Pons (tissue), 1 donor: ENCODE measurements at regions not wholly inside any gene's neighbourhood (a gene's known extent, or its start where the extent isn't known, plus 50 kb on each side); places are given as distances from the start of the nearest gene placed in this dataset.
"Not testable (repeated sequence)": the region's sequence is repeated elsewhere in the genome, so short reads cannot be mapped to it uniquely, and the experiment has no call there.

Experiments used
- DNase-seq: peaks from one replicate; pipeline ENCODE4 v3.0.0-alpha.2; 2016; ENCODE audit warnings: low spot score

DNA sequence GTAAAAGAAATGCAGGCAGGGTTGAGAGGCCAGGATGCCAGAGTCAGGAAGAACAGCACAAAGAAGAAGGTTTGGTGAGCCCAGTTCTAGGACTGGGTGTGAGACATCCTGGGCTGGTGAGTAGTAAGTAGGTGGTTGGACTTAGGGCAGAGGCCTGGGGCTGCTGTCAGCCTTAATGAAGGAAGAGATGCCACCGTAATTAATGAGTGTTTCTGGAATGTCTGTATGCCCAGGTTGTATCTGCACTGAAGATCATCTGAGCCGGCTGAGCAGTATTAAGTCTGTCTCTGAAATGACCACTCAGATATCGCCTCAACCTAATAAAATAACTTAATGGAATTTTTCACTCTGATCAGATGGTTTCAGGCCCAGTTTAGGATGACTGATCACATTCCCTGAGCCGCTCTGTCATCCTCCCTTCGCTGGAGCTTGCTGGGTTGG lies 532.9 kb upstream of the IL12A start:
- no peak for DNase-seq

DNA sequence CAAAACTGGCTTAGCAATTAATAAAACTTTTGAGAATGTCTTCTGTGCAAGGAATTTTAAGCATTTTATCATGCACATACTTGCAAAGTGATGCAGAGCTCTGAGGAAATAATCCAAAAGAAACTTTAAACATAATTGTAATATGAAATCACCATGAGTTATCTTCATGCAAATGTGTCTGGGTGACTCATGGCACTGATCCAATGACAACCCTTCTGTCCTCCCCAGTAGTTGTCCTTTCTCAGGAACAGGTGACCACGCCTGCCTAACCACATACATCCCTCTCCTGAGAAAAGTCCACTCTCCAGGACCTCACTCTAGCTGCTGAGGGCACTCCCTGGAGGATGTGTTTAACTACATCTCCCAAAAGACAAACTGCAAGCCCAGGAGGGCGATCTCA lies 530.6 kb upstream of the IL12A start:
- no peak for DNase-seq

DNA sequence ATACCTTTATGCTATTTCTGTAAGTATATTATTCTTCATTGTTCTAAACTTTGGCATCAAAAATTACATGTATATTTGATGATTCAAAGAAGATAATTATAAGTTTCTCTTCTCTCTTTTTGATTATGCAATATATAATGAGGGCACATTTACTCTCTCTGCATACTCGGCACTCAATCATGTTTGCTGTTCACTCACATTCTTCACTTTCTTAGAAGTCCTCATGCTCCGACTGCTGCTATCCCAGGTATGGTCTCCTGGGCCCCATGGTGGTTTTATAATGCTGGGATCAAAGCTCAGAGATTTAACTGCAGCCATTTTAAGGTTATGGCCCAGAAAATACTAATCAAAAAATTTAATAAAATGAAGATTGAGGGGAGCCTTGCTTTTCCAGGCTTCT lies 529.7 kb upstream of the IL12A start:
- no peak for DNase-seq

DNA sequence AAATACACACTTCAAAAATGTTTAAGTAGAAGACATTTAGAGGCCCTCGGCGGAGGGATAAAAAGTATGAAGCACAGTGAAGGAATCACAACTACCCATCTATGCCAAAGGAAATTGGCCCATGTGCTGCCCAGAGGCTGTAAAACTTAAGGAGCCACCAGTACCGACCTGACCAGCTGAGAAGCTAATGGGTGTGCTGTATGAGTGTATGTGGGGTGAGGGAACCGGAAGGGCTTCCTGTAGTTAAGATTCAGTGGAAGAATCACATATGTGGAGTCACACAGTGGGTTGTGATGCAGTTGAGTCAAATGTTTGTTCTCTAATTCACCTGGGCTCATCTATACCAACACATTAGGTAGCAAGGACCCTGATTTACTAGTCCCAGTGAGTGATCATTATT lies 516.0 kb upstream of the IL12A start:
- no peak for DNase-seq

DNA sequence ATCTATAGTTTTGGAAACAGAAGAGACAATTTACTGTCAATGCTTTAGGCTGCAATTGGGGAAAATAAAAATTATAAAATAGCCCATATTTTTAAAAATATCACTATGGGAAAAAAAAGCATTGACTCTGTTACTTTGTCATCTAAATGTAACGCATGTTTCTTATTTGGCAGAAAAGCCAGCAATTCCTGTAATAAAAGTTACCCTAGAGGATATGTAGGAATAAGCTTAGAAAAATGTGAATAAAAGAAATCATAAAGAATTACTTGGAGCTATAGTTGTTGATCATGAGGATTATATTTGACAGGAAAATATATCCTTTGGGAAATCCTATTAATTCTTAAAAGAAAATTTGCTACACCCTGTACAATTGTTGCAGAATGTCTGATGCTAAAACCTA lies 515.4 kb upstream of the IL12A start:
- DNase-seq, result no peak

DNA sequence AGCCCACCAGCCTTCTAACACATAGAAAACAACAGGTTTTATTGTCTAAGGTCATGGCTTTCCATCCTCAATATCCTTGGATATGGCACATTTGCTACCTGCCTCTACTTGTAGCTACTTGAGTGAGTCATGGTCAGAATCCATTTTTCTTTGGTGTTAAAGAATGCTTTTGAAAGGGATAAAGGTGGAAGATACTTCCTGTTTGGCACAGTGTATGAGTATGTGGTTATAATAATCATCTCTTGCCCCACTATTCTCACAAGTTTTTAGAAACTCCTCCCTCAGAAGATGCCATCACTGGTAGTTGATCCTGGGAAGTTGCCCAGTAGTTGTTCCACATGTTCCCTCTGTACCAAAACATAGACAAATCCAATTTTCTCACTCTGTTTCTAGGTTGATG lies 508.6 kb upstream of the IL12A start:
- no peak for DNase-seq

DNA sequence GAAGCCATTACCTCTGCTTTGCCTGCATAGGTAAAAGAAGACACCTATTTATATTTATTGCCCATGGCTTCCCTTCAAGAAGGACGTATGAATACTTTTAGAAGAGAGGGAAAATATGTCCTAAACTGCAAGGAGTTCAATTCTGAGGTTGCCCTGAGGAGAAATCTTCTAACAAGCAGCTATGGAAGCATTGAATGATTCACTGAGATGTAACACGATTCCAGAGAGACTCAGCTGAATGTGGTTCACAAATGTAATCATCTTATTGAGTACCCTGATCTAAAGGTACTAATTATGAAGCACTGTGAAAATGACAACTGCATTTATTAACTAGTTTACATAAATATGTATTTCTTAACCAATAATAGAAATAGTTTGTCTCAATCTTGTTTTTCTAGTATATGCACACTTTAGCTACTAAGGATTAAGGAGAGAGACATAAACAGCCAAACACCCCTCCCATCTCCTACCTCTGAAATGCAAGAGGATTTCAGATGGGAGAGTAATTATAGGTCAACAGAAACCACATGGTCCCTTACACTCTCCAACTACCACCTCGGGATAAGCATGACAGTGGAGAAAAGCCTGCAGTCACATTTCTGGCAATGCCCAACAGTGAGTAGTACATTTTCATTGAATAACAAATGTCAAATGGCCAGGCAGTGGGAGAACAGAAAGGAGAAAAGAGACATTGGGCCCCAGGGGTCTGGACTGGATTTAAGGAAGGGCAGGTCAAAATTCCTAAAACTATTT lies 506.2 kb upstream of the IL12A start:
- DNase-seq, result no peak

DNA sequence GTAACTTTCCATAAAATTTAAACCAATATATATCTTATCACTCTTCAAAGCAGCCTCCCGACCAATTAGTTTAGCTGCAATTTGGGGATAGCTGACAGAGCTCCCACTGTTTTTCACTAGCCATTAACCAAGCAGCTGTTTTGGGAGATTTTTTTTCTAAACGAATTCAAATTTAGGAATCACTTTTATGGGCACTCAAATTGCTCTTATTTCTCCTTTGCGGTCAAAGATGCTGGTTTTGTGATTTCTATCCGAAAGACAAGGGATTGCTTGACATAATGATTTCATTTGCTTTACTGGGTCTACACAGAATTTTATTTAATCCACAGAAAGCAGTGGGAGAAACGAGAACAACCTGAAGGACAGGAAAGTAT lies 505.7 kb upstream of the IL12A start:
- no peak for DNase-seq

DNA sequence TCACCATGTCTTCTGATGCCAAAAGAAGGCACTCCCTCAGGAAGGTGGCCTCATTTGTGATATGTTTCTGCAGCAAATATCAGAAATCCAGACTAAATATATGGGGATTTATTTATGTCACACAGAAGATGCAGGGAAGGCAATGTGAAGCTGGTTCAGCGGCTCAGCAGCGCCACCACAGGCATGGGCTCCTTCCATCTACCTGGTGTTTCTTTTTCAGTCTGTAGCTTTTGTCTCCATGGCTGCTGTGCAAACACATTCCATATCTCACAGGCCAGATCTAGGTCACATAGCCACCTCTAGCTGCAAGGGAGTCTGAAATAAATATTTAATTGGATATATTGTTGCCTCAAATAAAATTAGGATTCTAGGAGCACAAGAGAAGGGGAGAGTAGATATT lies 502.1 kb upstream of the IL12A start:
- no peak for DNase-seq

DNA sequence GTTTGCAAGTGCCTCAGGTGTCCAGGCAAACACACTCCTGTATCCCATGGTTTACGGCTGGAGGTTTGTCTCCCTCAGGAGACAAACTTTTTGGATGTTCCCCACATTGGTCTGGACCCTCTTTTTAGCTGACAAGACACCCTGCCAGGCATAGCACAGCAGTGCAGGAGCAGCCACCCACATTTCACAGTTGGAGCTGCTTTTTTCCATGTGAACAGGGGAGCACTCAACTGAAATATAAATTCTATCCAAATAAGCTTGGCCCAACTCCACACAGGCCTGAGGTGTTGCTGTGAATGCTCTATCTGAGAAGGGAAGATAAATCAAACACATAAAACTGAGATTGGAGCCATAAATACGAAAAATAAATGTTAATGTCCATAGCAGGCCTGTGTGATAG lies 501.3 kb upstream of the IL12A start:
- no peak for DNase-seq

DNA sequence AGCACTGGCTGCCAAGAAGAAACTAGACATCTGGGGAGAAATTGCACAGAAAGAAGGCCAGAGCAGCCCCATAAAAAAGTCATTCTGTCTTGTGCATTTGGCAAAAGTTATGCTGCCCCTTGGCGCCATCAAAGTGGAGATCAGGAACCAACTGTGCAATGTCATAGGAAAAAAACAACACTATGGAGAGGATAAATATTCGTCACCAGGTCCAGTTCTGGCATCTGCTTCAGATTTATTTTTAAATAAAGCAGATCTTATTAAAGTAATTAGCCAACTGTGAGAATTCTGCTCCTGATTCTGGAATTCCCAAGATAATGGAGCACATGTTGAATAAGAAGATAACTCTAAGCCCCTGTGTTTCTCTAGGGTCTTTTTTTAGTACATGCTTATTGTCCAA lies 500.0 kb upstream of the IL12A start:
- no peak for DNase-seq

DNA sequence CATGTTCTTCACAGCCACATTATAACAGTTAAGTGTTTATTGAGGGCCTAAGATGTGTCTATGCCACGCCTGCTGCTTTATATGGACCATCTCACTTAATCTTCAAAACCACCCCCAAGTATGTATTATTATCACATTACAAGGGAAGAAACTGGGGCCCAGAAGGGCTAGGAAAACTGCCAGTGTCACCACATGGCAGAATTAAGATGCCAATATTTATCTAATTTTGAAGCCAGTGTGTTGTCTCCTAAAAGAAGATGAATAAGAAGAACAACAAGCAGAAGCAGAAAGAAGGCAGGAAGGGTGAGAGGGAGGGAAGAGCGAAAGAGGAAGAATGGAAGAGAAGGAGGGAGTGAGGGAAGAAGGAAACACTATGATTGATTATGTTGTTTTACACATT lies 491.3 kb upstream of the IL12A start:
- DNase-seq, result no peak

DNA sequence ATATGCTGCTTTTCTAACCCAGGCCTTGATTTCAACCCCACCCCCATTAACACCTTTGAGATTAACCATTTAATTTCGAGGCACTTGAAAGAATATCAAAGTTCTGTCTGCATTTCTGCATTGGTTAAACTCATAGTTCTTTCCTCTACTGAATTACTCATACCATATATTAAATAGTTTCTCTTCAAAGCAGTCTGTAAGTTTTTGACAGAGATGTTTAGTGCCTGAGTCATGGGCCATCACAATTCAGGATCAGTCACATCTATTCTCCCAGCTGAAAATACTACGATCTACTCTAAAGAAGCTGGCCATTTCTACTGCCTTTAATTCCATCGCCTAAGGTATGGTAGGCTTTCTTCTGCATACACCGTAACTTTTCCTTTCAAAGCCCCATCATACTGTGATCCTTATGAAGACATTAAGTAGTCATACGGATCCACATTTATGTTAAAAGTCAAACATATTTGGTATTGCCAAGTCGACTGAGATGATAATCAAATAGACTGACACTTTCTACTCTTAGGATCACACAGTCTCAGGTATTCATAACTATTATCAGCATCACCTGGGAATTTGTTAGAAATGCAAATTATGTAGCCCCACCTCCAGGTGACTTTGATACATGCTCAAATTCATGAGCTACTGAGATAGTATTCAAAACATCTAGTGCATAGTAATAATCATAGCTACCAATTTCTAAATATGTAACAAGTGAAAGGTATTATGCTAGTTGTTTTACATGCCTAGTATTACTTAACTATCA lies 489.4 kb upstream of the IL12A start:
- no peak for DNase-seq

DNA sequence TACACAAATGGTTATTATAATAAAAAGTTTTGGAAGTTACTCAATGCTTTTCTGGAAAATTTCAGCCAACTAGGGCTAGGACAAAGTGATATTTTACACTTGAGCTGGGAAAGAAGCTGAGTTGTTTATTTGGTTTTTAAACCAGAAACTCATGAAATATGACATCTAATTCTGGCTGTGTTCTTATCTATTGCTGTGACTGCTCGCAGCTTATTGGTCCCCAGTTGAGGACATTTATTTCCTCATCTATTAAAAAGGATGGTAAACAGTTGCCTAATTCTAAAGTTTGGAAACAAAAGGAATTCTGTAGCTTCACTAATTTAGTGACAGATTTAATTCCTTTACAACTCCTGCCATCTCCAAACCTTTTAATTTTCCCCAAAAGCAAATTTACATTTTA lies 487.6 kb upstream of the IL12A start:
- no peak for DNase-seq

DNA sequence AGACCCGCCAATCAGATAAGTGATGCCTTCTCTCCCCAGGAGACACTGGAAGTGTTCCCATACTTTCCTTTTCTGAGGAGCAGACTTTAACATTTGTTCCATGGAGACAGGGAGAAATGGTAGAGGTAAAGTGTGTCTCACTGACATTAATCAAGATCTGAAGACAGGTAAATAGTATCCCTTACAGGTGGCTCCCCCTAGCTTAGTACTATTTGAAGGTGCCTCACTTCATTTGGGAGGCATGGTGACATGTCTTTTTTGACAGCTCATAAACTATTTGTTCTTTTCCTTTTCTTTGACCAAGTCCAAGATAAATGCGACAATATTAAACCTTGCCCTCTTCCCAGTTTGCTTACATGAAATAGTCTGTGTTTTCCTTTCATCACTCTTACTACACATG lies 485.6 kb upstream of the IL12A start:
- no peak for DNase-seq

DNA sequence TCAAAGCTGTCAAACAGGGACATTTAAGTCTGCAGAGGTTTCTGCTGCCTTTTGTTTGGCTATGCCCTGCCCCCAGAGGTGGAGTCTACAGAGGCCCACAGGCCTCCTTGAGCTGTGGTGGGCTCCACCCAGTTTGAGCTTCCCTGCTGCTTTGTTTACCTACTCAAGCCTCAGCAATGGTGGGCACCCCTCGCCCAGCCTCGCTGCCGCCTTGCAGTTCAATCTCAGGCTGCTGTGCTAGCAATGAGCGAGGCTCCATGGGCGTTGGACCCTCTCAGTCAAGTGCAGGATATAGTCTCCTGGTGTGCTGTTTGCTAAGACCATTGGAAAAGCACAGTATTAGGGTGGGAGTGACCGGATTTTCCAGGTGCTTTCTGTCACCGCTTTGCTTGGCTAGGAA lies 477.6 kb upstream of the IL12A start:
- not testable (repeated sequence) for DNase-seq

DNA sequence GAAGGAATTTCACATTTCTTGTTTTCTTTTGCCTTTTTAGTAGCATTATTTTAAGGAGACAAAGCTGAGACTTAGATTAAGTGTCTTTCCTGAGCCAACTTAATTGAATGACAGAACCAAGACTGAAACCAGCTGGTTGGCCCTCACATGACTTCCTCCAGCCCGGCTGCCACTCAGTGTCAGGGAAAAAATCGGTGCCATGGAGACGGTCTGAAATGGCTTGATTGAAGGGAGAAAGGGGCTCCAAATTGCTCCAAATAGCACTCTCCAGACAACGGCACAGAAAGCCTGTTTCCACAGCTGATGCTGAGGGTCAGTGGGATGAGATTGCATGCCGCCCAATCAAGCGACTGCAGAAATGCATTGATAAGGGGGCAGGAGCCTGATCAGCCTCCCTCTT lies 475.2 kb upstream of the IL12A start:
- no peak for DNase-seq

DNA sequence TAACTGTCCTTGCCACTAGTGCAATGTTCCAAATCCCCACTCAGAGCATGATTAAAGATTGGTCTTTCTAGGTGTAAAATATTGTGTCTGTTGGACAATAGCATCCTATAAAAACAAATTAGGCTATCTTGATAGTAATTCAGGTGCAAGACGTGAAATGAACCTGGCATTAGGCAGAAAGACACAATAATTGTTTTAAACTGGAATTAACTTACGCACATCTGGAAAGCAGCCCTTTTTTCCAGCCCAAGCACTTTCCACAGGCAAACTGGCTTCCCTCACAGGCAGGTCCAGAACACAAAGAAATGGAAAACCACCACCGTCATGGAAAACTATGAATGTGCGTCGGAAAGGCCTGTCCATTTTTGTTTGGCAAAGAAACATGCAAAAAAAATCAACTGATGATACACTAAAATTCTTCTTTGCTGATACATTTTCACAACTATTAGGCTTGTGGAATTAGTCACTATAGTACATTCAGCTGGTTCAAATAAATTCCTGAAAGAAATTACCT lies 474.7 kb upstream of the IL12A start:
- no peak for DNase-seq

DNA sequence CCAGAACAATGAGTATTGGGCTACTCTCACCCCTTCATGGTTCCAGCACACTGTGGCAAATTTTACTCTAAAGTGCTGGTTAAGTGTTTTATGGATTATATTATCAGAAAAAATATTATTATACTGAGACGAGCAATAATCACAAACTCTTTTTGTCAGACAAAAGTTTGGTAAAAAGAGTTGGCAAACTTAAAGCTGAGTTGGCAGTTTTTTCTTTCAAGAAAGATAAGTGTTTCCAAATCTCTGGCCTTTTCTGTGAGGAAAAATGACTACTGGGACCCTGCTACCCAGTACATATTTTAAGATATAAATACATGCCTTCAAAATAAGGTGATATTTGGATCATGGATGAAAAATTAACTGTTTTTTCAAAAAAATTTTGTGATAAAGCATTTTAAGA lies 471.5 kb upstream of the IL12A start:
- DNase-seq, result no peak

DNA sequence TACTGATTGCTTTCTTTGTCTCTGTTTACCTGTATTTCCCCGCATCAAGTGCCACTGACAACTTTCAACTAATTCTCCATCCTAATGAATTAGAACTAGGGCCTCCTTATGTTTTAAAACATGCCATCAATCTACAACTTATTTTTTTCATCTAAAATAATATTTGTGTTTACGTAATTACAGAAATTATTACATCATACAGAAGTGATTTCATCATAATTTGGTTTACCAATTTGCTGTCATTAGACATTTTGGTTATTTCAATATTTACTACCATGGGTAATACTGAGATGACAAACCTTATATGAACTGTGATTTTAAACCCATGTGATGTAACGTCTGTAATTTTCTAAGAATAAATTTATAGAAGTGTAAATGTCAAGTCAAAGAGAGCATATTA lies 468.0 kb upstream of the IL12A start:
- no peak for DNase-seq

DNA sequence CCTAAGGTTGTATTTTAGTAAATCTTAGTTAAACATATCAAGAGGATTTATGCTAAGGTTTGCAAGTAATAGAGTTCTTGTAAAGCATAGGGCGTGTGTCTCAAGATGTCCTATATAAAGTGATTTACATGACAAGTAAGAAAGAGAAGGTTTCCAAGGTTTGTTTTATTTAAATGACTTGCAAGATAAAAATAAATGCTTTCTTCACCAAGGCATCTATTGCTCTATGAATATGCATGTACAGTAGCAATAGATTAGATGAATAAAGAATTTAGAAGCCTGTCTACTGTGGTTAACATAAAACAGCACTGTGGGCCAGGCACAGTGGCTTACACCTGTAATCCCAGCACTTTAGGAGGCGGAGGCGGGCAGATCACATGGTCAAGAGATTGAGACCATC lies 466.4 kb upstream of the IL12A start:
- DNase-seq, result no peak

DNA sequence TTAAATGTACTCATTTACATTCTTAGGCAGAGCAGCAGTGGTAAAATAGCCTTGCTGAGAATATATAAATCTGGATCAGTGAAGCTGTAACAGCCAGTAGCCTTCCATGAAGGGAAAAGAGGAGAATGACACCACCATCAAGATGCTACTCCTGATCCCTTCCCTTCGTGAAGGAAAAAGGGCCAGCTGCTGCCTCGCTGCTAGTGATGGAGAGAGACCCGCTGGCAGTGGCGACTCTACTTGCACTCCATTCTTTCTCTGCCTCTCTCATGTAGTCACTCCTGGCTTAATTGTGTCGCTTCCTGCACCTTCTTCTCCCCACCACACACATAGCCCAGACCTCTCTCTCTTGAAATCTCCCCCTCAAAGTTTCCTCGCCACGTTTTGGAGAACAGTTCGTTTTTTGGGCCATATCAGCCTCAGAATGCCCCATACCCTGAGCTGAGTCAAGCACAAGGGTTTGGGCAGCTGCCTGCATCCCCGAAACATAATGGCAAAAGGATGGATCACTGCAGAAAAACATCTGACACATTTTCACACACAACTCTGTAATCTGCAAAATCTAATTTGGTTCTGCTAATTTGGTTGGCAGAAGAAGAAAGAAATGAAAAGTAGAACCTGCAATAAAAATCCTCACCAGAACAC lies 460.3 kb upstream of the IL12A start:
- DNase-seq, result no peak

DNA sequence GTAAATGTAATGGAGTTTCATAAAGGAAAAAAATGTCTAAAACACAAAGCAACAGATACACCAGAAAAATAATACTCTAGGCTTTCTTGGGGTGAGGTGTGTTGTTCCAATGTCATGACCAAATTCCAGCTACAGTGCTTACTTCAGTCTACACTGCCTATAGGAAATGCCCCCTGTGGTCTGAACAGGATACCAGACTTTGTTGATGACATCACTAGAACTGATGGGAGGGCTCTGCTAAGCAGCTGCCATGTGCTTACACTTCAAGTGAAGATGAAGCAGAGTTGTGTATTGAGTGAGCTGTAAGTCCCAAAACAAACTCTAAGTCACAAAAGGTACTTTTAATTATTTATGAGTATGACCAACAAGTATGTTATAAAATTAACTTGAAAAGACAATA lies 456.1 kb upstream of the IL12A start:
- no peak for DNase-seq
